ENCODE measurements at regions not wholly inside any gene's neighbourhood (a gene's known extent, or its start where the extent isn't known, plus 50 kb on each side); places are given as distances from the start of the nearest gene placed in this dataset.
"Not testable (repeated sequence)": the region's sequence is repeated elsewhere in the genome, so short reads cannot be mapped to it uniquely, and the experiment has no call there.

DNA sequence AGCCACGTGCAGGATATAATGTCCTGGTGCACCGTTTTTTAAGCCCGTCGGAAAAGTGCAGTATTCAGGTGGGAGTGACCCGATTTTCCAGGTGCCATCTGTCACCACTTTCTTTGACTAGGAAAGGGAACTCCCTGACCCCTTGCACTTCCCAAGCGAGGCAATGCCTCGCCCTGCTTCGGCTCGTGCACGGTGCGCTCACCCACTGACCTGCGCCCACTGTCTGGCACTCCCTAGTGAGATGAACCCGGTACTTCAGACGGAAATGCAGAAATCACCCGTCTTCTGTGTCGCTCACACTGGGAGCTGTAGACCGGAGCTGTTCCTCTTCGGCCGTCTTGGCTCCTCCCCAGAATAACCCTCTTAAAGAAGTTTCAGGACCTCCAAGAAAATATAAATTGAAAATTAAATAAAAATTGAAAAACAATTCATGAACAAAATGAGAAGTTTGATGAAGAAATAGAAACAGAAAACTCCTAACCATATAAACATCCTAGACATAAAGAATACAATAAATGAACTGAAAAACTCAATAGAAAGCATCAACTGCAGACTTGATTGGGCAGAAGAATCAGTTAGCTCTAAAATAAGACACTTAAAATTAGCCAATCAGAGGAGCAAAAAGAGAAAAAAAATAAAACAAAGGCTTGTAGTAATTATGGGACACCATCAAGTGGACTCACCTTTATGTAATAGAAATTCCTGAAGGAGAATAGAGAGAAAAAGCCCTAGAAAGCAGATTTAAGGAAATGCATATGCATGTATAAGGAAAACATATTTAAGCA, 249.3 kb upstream of the GOT2 start:
- DNase-seq, result not testable (repeated sequence)

DNA sequence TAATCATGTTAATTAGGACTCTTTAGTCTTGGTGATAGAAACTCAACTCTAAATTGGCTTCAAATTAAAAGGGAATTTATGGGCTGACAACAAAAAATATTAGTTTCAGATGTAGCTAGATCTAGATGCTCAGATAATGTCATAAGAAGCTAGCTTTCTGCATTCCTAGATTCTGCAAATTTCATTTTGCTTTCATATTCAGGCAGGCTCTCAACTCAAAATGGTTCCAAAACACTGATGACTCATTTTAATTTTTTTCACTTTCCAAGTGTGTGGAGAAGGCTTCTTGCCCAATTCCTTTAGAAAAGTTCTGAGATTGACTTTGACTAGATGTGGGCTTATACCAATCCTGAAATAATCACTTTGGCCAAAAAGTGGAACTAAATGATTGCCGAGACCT, 236.7 kb upstream of the GOT2 start:
- DNase-seq, result no peak

- DNase-seq, result no peak
Measured at GRCh38 chr16:58963479-58963878, 229.4 kb upstream of the GOT2 start.

- no peak for DNase-seq
Measured at GRCh38 chr16:58962811-58963210, 228.7 kb upstream of the GOT2 start.

GRCh38 chr16:58960484-58960883, 226.4 kb upstream of the GOT2 start:
- no peak for DNase-seq

DNA sequence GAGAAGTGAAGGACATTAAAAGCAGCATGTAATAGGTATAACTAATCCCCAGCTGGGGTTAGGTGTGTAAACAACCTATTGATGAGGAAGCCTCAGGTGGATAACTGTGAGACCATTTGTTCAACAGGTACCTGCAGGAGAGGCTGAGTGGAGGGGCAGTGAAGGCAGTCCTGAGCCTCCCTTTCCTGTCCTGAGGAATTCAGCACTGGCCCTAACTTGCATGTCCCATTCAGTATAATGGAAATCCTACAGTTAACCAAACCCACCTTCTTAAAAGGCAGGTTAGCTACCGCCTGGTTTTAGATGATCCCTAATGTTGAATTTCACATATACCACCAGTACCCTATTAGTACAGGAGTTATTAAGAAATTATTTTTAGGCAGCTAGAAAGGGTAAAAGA, 225.9 kb upstream of the GOT2 start:
- no peak for DNase-seq

DNA sequence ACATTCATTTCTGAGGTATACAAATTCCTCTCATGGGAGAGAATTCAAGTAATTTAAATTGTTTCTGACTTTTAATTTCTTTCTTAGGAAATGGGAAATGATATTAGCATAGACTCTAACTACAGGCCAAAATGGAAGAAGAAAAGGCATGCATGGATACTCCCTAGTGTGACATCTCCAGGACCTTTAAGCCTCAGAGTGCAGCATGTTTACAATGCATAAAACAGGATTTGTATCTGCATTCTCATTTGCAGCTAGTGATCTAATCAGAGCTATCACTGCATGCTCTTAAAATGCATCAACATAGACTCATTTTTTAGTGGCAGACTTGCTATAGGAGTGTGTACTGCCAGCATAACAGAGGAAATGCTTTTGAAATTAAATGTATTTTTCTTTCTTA, 224.6 kb upstream of the GOT2 start:
- no peak for DNase-seq

DNA sequence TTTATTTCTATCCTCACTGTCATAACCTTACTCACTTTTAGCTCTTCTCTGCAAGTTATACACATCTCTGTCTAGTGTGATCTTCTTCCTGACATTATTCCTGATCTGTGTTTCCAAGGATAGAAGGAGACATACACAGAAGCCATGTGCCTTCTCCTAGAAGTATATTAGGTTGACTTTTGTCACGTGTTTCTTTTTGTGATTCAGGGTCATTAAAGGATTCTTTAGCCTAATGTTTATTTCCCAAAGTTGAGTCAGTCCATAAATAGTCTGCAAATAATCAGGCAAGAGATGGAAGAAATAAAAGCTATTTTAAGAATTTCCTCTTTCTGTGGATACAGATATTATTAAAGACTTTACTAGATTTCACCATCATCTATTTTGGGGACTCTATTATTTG, 214.1 kb upstream of the GOT2 start:
- no peak for DNase-seq

GRCh38 chr16:58940609-58941008, 206.5 kb upstream of the GOT2 start:
- DNase-seq, result no peak

- no peak for DNase-seq
Measured at GRCh38 chr16:58938811-58939210, 204.7 kb upstream of the GOT2 start.

- DNase-seq, result no peak
Measured at GRCh38 chr16:58937661-58938060, 203.5 kb upstream of the GOT2 start.

DNA sequence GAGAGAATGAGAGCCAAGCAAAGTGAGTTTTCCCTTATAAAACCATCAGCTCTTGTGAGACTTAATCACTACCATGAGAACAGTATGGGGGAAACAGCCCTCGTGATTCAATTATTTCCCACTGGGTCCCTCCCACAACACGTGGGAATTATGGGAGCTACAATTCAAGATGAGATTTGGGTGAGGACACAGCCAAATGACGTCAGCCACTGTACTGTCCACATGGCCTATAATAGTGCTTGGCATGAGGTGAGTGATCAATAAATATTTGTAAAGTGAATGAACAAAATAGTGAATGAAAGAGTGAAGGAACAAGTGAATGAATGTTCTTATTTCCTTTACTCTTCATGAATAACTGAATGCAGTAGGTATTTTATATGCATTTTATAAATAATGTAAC, 199.1 kb upstream of the GOT2 start:
- DNase-seq, result no peak

DNA sequence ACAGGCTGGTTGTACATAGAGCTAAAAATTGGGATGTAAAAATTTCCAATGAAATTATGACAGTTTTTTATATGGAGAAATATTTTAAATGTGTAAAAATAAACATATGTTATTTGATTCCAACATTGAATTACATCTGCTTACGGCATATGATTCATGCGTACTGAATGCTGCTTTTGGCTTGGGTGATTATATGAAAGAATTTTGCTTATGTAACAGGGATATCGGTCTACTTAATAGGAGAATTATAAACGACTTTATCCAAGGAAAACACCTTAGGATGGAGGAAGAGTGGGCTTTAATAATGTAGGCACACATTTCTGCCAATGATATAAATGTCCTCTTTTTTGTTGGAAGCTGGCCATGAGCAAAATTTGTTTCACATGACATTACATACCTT, 197.3 kb upstream of the GOT2 start:
- DNase-seq, result no peak

- no peak for DNase-seq
Measured at GRCh38 chr16:58923094-58923493, 189.0 kb upstream of the GOT2 start.

GRCh38 chr16:58913456-58913855, 179.3 kb upstream of the GOT2 start:
- no peak for DNase-seq

- DNase-seq, result no peak
Measured at GRCh38 chr16:58912571-58912970, 178.5 kb upstream of the GOT2 start.

DNA sequence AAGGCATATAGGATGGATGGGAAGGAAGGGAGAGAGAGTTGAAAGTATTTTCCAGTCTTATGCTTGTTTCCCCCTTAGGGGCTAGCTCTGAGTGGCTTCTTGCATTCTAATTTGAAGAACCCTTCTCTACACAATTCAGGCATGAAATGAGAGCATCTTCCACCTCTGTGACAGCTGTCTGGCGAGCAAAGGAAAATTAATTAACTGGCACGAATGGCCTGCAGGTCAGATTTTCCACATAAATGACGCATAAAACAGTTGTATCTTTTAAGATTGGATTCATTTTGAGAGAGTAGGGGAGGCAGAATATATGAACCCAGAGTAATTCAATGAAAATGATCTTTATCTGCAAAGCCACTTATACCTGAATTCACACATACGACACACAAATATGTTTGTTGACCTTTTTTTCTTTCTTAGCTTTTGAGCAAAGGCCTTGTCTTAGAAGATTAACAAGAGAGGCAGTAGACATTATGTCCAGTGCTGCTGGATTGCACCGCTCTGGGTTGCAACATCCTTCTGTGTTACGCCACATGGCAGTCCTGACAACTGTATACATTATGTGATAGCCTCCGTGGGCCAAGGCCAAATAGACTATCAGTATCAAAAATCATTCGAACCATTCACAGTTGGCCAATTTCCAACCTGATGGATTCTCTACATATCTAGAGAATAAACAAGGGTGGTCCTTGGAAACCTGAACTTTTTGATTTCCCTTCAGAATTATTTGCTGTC, 173.0 kb upstream of the GOT2 start:
- DNase-seq, result no peak

DNA sequence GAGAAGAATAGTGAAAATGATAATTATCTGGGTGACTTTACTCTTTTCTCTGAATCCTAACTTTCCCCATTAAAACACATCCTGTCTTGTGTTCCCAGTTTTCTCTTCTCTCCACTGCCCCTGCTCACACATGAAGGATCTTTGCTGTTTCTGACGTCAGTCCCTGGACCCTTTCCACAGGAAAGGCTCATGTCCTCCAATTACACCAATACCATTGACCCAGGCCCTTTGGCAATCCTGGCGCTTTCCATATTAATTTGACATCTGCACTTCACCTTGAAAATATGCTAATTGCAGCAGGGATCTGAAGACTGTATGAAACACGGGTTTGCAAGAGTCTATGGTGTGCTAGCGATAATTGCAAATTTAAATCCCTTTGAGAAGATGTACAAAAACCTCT, 170.2 kb upstream of the GOT2 start:
- DNase-seq, result no peak

DNA sequence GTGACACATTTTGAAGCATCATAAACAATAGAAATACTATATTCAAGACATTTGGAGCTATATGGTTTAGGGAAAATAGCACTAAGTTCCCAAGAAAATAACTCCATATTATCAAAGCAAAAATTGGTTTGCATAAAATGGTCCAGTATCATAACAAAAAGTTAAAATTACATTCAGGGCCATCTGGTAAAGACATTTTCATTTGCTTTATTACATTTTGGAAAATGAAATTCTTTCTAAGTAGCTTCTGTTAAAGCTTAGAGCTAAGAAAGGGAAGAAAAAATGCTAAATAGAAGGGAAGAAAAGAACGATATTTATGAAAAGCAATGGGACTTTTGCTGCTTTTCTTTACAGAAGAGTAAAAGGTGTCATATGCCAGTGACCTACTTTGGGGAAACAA, 155.4 kb upstream of the GOT2 start:
- no peak for DNase-seq

DNA sequence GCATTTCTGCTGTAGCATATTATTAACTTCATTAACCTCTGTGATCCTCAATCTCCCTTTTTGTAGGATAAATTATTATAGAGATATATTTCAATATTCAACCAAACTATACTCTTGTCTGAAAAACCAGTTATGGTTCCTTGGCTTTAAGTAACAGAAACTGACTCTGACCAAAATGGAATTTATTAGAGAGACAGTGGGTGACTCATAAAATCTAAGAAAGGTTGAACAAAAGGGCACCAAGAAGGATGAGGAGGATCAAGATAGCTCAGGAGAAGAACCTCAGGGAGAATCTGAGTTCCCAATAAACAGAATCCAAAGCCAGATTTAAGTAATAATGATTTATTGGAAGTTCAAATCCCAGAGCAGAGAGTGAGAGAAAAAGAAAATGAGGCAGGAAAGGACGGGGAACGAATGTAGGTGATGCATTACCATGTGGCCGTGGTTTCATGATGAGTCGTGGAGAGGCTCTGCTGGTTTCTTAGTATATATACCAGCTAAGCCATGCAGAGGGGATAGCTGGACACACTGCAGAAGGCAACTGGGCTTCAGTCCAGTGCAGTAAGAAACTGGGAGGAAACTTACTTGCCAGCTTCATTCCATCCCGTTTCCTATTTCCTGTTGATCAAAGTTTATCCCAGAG, 151.5 kb upstream of the GOT2 start:
- DNase-seq, result no peak

DNA sequence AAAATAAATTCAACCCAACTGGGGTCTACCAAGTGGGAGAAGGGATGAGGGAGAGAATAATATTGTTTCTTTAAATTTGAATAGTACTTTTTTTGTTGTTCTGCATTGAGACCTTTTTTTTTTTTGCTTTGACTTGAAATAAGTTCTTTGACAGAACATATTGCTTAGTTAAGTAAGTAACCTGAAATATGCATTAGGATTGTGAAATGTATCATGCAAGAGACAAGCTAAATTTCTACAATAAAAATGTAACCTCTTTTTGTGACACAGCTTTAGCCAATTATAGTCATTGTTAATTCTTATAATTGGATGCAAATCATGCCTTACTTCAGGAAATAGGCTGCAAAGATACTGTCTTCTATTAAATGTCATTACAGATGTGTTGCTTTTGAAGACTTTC, 150.0 kb upstream of the GOT2 start:
- no peak for DNase-seq

DNA sequence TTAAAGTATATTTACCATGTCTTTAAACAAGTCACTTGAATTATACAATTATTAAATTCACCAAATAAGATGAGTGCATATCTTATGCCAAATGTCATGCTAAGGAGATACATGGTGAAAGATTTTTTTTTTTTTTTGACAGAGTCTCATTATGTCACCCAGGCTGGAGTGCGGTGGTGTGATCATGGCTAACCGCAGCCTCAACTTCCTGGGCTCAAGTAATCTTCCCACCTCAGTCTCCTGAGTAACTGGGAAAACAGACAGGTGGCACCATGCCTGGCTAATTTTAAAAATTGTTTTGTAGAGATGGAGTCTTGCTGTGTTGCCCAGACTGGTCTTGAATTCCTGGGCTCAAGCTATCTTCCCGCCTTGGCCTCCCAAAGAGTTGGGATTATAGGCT, 149.0 kb upstream of the GOT2 start:
- DNase-seq, result no peak

DNA sequence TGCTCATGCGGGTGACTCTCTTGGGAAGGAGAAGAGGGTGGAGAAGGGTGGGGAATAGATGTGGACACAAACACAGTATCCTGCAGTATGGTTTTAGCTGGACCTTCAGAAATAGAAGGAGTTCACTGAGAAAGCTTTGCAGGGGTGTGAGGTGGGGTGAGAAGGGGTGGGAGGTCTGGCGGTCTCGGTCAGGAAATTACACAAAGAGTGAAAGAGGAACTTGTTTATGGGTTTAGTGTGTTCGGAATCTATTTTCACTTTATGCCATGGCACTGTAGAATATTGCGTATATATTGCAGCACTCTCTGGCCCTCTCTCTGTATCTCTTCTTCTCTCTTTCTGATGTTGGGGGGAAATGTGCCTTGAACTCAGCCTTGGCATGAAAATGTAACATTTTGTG, 148.2 kb upstream of the GOT2 start:
- DNase-seq, result no peak

DNA sequence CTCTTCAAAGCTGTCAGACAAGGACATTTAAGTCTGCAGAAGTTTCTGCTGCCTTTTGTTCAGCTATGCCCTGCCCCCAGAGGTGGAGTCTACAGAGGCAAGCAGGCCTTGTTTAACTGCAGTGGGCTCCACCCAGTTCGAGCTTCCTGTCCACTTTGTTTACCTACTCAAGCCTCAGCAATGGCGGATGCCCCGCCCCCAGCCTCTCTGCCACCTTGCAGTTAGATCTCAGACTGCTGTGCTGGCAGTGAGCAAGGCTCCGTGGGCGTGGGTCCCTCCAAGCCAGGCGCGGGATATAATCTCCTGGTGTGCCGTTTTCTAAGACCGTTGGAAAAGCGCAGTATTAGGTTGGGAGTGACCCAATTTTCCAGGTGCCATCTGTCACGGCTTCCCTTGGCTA, 144.5 kb upstream of the GOT2 start:
- DNase-seq, result not testable (repeated sequence)

Measured in activated effector memory CD4-positive, alpha-beta T cell treated with anti-CD3 and anti-CD28 coated beads, Interleukin-2, amount 50 U/mL, for 16 hours (primary cell).